ENCODE measurements at regions not wholly inside any gene's neighbourhood (a gene's known extent, or its start where the extent isn't known, plus 50 kb on each side); places are given as distances from the start of the nearest gene placed in this dataset.

DNA sequence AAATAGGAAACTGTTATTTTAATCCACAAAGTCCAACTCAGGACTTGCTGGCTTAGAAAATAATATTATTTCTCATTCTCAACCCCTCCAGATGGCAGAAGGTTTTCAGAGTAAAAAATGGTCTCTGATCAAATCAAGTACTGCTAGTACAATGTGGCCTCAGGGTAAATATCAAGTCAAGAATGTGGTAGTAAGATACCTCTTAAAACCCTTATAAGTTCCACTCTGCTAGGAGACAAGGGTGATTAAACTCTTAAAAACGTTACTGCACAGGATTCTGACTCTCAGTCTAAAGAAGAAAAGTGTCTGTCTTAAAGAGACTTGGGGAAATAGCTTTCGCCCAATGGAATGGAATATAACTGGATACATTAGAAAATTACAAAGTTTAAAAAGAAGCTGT lies 120.8 kb upstream of the PDE4D start:
- Mint-ChIP-seq H3K4me3 (no peak overlapping the region), H3K9me3 (peaks cover 4% of the 10 kb centered on the region), H3K27me3 (no peaks in the 10 kb centered on the region), H3K4me1 (ENCODE audit: low read depth) (no peaks in the 10 kb centered on the region), H3K27ac (no peak overlapping the region), H3K36me3 (ENCODE audit: low read depth) (no peaks in the 10 kb centered on the region)
- H3K27me3 ChIP-seq (ENCODE audit: control insufficient read depth in 1 of 2, insufficient read depth in 2 of 2, low read length in 2 of 2) = no peaks in the 10 kb centered on the region
- DNase-seq = no peak
- H3K4me3 ChIP-seq (ENCODE audit: low read length) = no peak overlapping the region
- no peaks in the 10 kb centered on the region for H3K4me1 ChIP-seq (ENCODE audit: insufficient read depth, low read length)
- no peak for ATAC-seq (ENCODE audit: poor library complexity)
- H3K9me3 ChIP-seq (ENCODE audit: control insufficient read depth in 1 of 2, insufficient read depth in 1 of 2, low read length in 2 of 2) = no peaks in the 10 kb centered on the region
- H3K36me3 ChIP-seq (ENCODE audit: insufficient read depth, low read length) = no peaks in the 10 kb centered on the region
- ChIA-PET POLR2A (no interaction called here), CTCF (no interaction called here)
- TF ChIP-seq, protein P1, sequence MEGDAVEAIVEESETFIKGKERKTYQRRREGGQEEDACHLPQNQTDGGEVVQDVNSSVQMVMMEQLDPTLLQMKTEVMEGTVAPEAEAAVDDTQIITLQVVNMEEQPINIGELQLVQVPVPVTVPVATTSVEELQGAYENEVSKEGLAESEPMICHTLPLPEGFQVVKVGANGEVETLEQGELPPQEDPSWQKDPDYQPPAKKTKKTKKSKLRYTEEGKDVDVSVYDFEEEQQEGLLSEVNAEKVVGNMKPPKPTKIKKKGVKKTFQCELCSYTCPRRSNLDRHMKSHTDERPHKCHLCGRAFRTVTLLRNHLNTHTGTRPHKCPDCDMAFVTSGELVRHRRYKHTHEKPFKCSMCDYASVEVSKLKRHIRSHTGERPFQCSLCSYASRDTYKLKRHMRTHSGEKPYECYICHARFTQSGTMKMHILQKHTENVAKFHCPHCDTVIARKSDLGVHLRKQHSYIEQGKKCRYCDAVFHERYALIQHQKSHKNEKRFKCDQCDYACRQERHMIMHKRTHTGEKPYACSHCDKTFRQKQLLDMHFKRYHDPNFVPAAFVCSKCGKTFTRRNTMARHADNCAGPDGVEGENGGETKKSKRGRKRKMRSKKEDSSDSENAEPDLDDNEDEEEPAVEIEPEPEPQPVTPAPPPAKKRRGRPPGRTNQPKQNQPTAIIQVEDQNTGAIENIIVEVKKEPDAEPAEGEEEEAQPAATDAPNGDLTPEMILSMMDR (IDR thresholded peaks at IDR 0.05) = no peak
- intact Hi-C loops (cut with DNase I, micrococcal nuclease) = no loop called here
- H3K27ac ChIP-seq (ENCODE audit: low read depth in 1 of 2, low read length in 2 of 2) = no peak overlapping the region

DNA sequence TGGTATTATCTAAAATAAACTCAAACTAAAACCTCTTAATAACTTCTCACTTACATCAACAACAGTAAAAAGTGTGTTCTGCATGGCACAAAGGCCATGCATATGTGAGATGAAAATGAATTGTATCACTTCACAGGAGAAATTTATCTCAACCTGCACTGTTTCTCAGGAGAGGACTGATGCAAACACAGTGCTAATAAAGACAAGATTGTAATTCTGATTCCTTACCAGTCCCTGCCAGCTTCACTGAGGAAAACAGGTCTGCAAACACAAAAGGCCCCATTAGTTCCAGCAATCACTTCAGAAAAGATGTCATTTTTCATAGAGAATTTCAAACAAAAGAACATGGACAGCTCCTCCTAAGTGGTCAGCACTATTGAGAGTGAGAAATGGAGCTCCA lies 117.3 kb upstream of the PDE4D start:
- no peak overlapping the region for H3K27ac Mint-ChIP-seq
- POLR2A ChIA-PET = no interaction called here
- TF ChIP-seq, protein P1 (IDR thresholded peaks at IDR 0.05) = no peak
- Histone ChIP-seq H3K36me3 (ENCODE audit: insufficient read depth, low read length) (no peaks in the 10 kb centered on the region), H3K4me3 (ENCODE audit: low read length) (no peak overlapping the region), H3K9me3 (ENCODE audit: control insufficient read depth in 1 of 2, insufficient read depth in 1 of 2, low read length in 2 of 2) (no peaks in the 10 kb centered on the region), H3K27me3 (ENCODE audit: control insufficient read depth in 1 of 2, insufficient read depth in 2 of 2, low read length in 2 of 2) (no peaks in the 10 kb centered on the region), H3K27ac (ENCODE audit: low read depth in 1 of 2, low read length in 2 of 2) (no peak overlapping the region), H3K4me1 (ENCODE audit: insufficient read depth, low read length) (no peaks in the 10 kb centered on the region)
- CTCF ChIA-PET = no interaction called here
- H3K9me3 Mint-ChIP-seq = peaks cover 4% of the 10 kb centered on the region
- intact Hi-C loops (cut with DNase I, micrococcal nuclease) = no loop called here
- no peak overlapping the region for H3K4me3 Mint-ChIP-seq
- H3K4me1 Mint-ChIP-seq (ENCODE audit: low read depth) = no peaks in the 10 kb centered on the region
- no peak for ATAC-seq (ENCODE audit: poor library complexity)
- H3K27me3 Mint-ChIP-seq = no peaks in the 10 kb centered on the region
- H3K36me3 Mint-ChIP-seq (ENCODE audit: low read depth) = no peaks in the 10 kb centered on the region
- no peak for DNase-seq

DNA sequence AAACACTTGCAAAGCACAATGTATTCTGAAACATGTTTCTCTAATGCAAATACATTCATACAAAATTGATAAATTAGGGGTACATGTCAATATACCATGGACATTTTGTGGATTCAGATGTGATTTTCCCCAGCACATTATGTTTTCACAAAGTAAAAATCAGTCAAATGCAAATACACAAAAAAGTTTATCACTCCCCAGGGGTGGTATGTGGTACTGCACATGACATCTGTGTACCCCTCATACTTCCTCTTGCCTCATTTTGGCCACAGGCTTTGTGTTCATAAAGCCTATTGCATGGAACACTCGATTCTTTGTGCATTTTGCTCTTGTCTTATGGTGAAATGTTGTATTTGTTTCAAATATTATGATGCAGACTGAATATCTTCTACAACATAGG lies 116.8 kb upstream of the PDE4D start:
- H3K27me3 Mint-ChIP-seq = no peaks in the 10 kb centered on the region
- Histone ChIP-seq H3K4me1 (ENCODE audit: insufficient read depth, low read length) (no peaks in the 10 kb centered on the region), H3K9me3 (ENCODE audit: control insufficient read depth in 1 of 2, insufficient read depth in 1 of 2, low read length in 2 of 2) (no peaks in the 10 kb centered on the region), H3K36me3 (ENCODE audit: insufficient read depth, low read length) (no peaks in the 10 kb centered on the region), H3K4me3 (ENCODE audit: low read length) (no peak overlapping the region), H3K27me3 (ENCODE audit: control insufficient read depth in 1 of 2, insufficient read depth in 2 of 2, low read length in 2 of 2) (no peaks in the 10 kb centered on the region), H3K27ac (ENCODE audit: low read depth in 1 of 2, low read length in 2 of 2) (no peak overlapping the region)
- no peak overlapping the region for H3K27ac Mint-ChIP-seq
- no peaks in the 10 kb centered on the region for H3K4me1 Mint-ChIP-seq (ENCODE audit: low read depth)
- POLR2A ChIA-PET = no interaction called here
- intact Hi-C loops (cut with DNase I, micrococcal nuclease) = no loop called here
- no peaks in the 10 kb centered on the region for H3K36me3 Mint-ChIP-seq (ENCODE audit: low read depth)
- no peak overlapping the region for H3K4me3 Mint-ChIP-seq
- CTCF ChIA-PET = no interaction called here
- DNase-seq = no peak
- TF ChIP-seq, protein P1 (IDR thresholded peaks at IDR 0.05) = no peak
- H3K9me3 Mint-ChIP-seq = peaks cover 4% of the 10 kb centered on the region
- no peak for ATAC-seq (ENCODE audit: poor library complexity)
